Astrocyte (in vitro differentiated cells and primary cell): ENCODE measurements at regions not wholly inside any gene's neighbourhood (a gene's known extent, or its start where the extent isn't known, plus 50 kb on each side); places are given as distances from the start of the nearest gene placed in this dataset.

Experiments used
- DNase-seq: peaks from one replicate; pipeline ENCODE4 v3.0.0-alpha.2; 2010; ENCODE audit warnings: low read depth
- FAIRE-seq: peaks from 2 replicates; lab custom pipeline; 2011; peaks lifted over from hg19 to GRCh38; lab: Jason Lieb, UNC
- H2AFZ ChIP-seq: 2 replicates; pipeline ENCODE4 v1.6.0; 2012; ENCODE audit warnings: low read depth, low read length, inconsistent platforms
- H3K27ac ChIP-seq: 2 replicates; pipeline ENCODE4 v1.5.1; 2011; ENCODE audit warnings: low read depth, low read length, inconsistent platforms
- H3K27me3 ChIP-seq: 2 replicates; pipeline ENCODE4 v1.6.0; 2011; ENCODE audit warnings: low read length, inconsistent platforms; ENCODE audit not compliant: insufficient read depth
- H3K36me3 ChIP-seq: 2 replicates; pipeline ENCODE4 v1.5.1; 2011; ENCODE audit warnings: low read length, inconsistent platforms; ENCODE audit not compliant: insufficient read depth
- H3K4me1 ChIP-seq: 2 replicates; pipeline ENCODE4 v1.5.1; 2011; ENCODE audit warnings: low read length, inconsistent platforms; ENCODE audit not compliant: insufficient read depth
- H3K4me2 ChIP-seq: 2 replicates; pipeline ENCODE4 v1.6.0; 2012; ENCODE audit warnings: low read length, inconsistent platforms
- H3K4me3 ChIP-seq: 2 replicates; pipeline ENCODE4 v1.5.1; 2011; ENCODE audit warnings: low read depth, mild to moderate bottlenecking, low read length, inconsistent platforms; ENCODE audit not compliant: insufficient read depth
- H3K79me2 ChIP-seq: 2 replicates; pipeline ENCODE4 v1.6.0; 2012; ENCODE audit warnings: mild to moderate bottlenecking, low read length, inconsistent platforms; ENCODE audit not compliant: insufficient read depth
- H3K9ac ChIP-seq: 2 replicates; pipeline ENCODE4 v1.6.0; 2012; ENCODE audit warnings: mild to moderate bottlenecking, low read length, inconsistent platforms
- H3K9me3 ChIP-seq: 2 replicates; pipeline ENCODE4 v1.5.1; 2012; ENCODE audit warnings: low read depth, mild to moderate bottlenecking, low read length, inconsistent platforms; ENCODE audit not compliant: insufficient read depth
- H4K20me1 ChIP-seq: 2 replicates; pipeline ENCODE4 v1.6.0; 2012; ENCODE audit warnings: low read length, inconsistent platforms; ENCODE audit not compliant: insufficient read depth
- H3K27ac Mint-ChIP-seq: one replicate; pipeline ENCODE4 v1.8.0; 2021; ENCODE audit warnings: mild to moderate bottlenecking, mixed read lengths; ENCODE audit not compliant: unreplicated experiment
- H3K27me3 Mint-ChIP-seq: one replicate; pipeline ENCODE4 v1.8.0; 2021; ENCODE audit warnings: low read depth, mixed read lengths; ENCODE audit not compliant: unreplicated experiment
- H3K36me3 Mint-ChIP-seq: one replicate; pipeline ENCODE4 v1.8.0; 2021; ENCODE audit warnings: low read depth, mixed read lengths; ENCODE audit not compliant: unreplicated experiment
- H3K4me1 Mint-ChIP-seq: one replicate; pipeline ENCODE4 v1.8.0; 2021; ENCODE audit warnings: low read depth, mixed read lengths; ENCODE audit not compliant: unreplicated experiment
- H3K4me3 Mint-ChIP-seq: one replicate; pipeline ENCODE4 v1.8.0; 2021; ENCODE audit warnings: mild to moderate bottlenecking, moderate library complexity, mixed read lengths; ENCODE audit not compliant: unreplicated experiment
- H3K9me3 Mint-ChIP-seq: one replicate; pipeline ENCODE4 v1.8.0; 2021; ENCODE audit warnings: mild to moderate bottlenecking, mixed read lengths; ENCODE audit not compliant: unreplicated experiment
- EZH2 ChIP-seq: IDR thresholded peaks from 2 replicates; pipeline ENCODE4 v1.6.1; 2012; ENCODE audit warnings: mild to moderate bottlenecking, low read length, inconsistent platforms; ENCODE audit not compliant: insufficient read depth
- TF ChIP-seq, protein P1 (sequence below): IDR thresholded peaks from 2 replicates; pipeline ENCODE4 v1.5.1; 2011; ENCODE audit warnings: low read depth, mild to moderate bottlenecking, inconsistent platforms, low read length, moderate library complexity; ENCODE audit not compliant: insufficient read depth

DNA sequence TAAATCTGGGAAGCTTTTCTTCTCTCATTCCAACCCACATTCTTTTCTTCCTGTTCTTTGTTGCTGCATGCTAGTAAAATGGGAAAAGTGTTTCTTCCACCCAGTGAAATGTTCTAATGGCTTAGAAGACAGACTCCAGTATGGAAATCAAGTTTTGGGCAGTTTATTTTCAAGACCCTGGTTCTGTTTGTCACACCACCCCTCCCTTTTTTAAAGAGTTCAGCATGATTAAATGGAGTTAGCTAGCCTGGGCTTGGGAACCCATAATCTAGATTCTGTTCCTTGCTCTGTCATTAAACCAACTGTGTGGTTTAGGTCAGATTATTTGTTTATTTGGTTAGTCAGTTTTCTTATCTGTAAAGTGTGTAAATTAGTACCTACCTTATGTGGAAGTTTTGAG, 151.8 kb upstream of the NT5C1B start:
- no peak for FAIRE-seq
- peak overlapping the region; percentile 54 for H3K27ac Mint-ChIP-seq

DNA sequence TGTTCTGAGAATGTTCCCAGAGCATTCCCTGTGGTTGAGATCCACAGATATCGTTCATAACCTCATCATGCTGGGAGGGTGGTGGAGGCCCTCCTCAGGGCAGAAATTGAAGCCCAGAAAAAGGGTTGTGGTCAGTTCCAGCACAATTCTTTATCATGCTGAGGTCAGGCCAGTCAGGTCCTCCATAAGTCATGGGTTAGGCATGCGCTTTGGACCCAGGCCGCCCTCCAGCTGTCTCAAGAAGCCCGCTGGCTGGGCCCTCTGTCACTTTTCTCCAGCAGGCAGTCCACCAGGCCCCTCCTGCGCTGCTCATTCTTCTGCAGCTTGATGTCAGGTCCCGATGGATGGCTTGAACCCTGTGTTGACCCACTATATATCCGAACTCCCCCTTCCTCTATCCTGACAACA, 151.1 kb upstream of the NT5C1B start:
- H3K36me3 ChIP-seq: no peaks in the 10 kb centered on the region
- FAIRE-seq (no peak), DNase-seq (peak; percentile 90)
- no peaks in the 10 kb centered on the region for H3K4me1 ChIP-seq
- Mint-ChIP-seq H3K27me3 (peaks cover 5% of the 10 kb centered on the region), H3K9me3 (no peaks in the 10 kb centered on the region), H3K4me3 (no peak overlapping the region), H3K36me3 (peaks cover 2% of the 10 kb centered on the region), H3K27ac (peak overlapping the region; percentile 54), H3K4me1 (peaks cover 10% of the 10 kb centered on the region)
- H3K9me3 ChIP-seq: no peaks in the 10 kb centered on the region
- no peak overlapping the region for H3K4me2 ChIP-seq
- no peaks in the 10 kb centered on the region for H3K27me3 ChIP-seq
- H2AFZ ChIP-seq: no peak overlapping the region
- no peaks in the 10 kb centered on the region for H4K20me1 ChIP-seq
- H3K9ac ChIP-seq: no peak overlapping the region
- no peaks in the 10 kb centered on the region for H3K79me2 ChIP-seq
- H3K27ac ChIP-seq: no peak overlapping the region
- no peak overlapping the region for H3K4me3 ChIP-seq
- TF ChIP-seq, protein P1, sequence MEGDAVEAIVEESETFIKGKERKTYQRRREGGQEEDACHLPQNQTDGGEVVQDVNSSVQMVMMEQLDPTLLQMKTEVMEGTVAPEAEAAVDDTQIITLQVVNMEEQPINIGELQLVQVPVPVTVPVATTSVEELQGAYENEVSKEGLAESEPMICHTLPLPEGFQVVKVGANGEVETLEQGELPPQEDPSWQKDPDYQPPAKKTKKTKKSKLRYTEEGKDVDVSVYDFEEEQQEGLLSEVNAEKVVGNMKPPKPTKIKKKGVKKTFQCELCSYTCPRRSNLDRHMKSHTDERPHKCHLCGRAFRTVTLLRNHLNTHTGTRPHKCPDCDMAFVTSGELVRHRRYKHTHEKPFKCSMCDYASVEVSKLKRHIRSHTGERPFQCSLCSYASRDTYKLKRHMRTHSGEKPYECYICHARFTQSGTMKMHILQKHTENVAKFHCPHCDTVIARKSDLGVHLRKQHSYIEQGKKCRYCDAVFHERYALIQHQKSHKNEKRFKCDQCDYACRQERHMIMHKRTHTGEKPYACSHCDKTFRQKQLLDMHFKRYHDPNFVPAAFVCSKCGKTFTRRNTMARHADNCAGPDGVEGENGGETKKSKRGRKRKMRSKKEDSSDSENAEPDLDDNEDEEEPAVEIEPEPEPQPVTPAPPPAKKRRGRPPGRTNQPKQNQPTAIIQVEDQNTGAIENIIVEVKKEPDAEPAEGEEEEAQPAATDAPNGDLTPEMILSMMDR: no peak
- no peak for TF ChIP-seq EZH2

More for the DNA sequence above, 151.8 kb upstream of the NT5C1B start:
- Histone ChIP-seq H3K4me2 (no peak overlapping the region), H3K27ac (no peak overlapping the region), H3K4me3 (no peak overlapping the region), H4K20me1 (no peaks in the 10 kb centered on the region), H3K4me1 (no peaks in the 10 kb centered on the region), H2AFZ (no peak overlapping the region), H3K9me3 (no peaks in the 10 kb centered on the region), H3K36me3 (no peaks in the 10 kb centered on the region), H3K79me2 (no peaks in the 10 kb centered on the region), H3K9ac (no peak overlapping the region), H3K27me3 (no peaks in the 10 kb centered on the region)
- DNase-seq: no peak
- Mint-ChIP-seq H3K4me1 (peaks cover 10% of the 10 kb centered on the region), H3K36me3 (peaks cover 2% of the 10 kb centered on the region), H3K9me3 (no peaks in the 10 kb centered on the region), H3K27me3 (peaks cover 5% of the 10 kb centered on the region), H3K4me3 (peak overlapping the region; percentile 10)
- TF ChIP-seq, protein P1: no peak
- no peak for TF ChIP-seq EZH2

DNA sequence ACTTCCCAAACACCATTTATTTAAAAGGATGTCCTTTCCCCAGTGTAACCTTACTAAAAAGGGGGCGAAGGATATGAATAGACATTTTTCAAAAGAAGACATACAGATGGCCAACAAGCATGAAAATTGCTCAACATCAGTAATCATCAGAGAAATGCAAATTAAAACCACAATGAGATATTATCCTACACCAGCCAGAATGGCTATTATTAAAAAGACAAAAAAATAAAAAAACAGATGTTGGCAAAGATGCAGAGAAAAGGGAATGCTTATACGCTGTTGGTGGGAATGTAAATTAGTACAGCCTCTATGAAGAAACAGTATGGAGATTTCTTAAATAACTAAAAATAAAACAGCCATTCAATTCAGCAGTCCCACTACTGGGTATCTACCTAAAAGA, 142.3 kb upstream of the NT5C1B start:
- H3K79me2 ChIP-seq: no peaks in the 10 kb centered on the region
- no peak overlapping the region for H3K27ac ChIP-seq
- no peak overlapping the region for H3K27ac Mint-ChIP-seq
- H4K20me1 ChIP-seq: no peaks in the 10 kb centered on the region
- TF ChIP-seq, protein P1: no peak
- no peak for TF ChIP-seq EZH2
- no peak overlapping the region for H3K4me2 ChIP-seq
- H3K27me3 ChIP-seq: no peaks in the 10 kb centered on the region
- peaks cover 8% of the 10 kb centered on the region for H3K9me3 Mint-ChIP-seq
- no peaks in the 10 kb centered on the region for H3K4me1 Mint-ChIP-seq
- H3K9me3 ChIP-seq: no peaks in the 10 kb centered on the region
- FAIRE-seq: no peak
- no peaks in the 10 kb centered on the region for H3K36me3 Mint-ChIP-seq
- no peak overlapping the region for H3K9ac ChIP-seq
- H3K4me3 ChIP-seq: no peak overlapping the region
- H2AFZ ChIP-seq: no peak overlapping the region
- no peaks in the 10 kb centered on the region for H3K27me3 Mint-ChIP-seq
- no peaks in the 10 kb centered on the region for H3K36me3 ChIP-seq
- H3K4me3 Mint-ChIP-seq: no peak overlapping the region
- H3K4me1 ChIP-seq: no peaks in the 10 kb centered on the region
- DNase-seq: no peak
